HCT116 (cell line): ENCODE measurements at regions not wholly inside any gene's neighbourhood (a gene's known extent, or its start where the extent isn't known, plus 50 kb on each side); places are given as distances from the start of the nearest gene placed in this dataset.

Experiments
- ATAC-seq: fragments of 200-7000 bp; cut with Tn5 transposase; 2 replicates; pipeline ENCODE4 v1.9.1; 2020; ENCODE audit warnings: mild to moderate bottlenecking, moderate library complexity
- BruUV-seq: library from RNA; stranded (reverse); fragments of 400-500 nt; replicated peaks from 2 replicates; lab custom pipeline; 2021; lab: Mats Ljungman, UMichigan
- CTCF ChIA-PET: fragments of 300-600 bp; sonication (Branson Sonifier 250); formaldehyde crosslinking; loops from one replicate; lab custom pipeline; 2021; ENCODE audit warnings: antibody characterized with exemption; lab: Charles Lee
- POLR2A ChIA-PET: fragments of 300-600, 350-600 bp; sonication (Branson Sonifier 250); formaldehyde crosslinking; loops from one replicate; lab custom pipeline; 2021; ENCODE audit warnings: antibody characterized with exemption; lab: Charles Lee
- RAD21 ChIA-PET, 2 experiments: fragments of 300-600 bp; sonication (Branson Sonifier 250); formaldehyde crosslinking; loops; one replicate each; lab custom pipeline; 2023; ENCODE audit warnings: low total read pairs in 2 of 2; ENCODE audit not compliant: uncharacterized antibody in 2 of 2, unreplicated experiment in 2 of 2, low non-redundant PET in 1 of 2; lab: Charles Lee
- DNase-seq: peaks from one replicate; pipeline ENCODE4 v3.0.0-alpha.2; 2010; ENCODE audit warnings: low read depth, low spot score
- H2AFZ ChIP-seq: fragments of 200-600 bp; shearing (Covaris generic), sonication (generic); 2 replicates; pipeline ENCODE4 v1.6.1; 2017; ENCODE audit warnings: low read depth, mixed run types, mixed read lengths, antibody characterized with exemption, low read length; ENCODE audit not compliant: poor library complexity, severe bottlenecking
- H3K27ac ChIP-seq: 2 replicates; pipeline ENCODE4 v1.5.1; 2012; ENCODE audit warnings: low read depth, low read length
- H3K27me3 ChIP-seq: fragments of 200-600 bp; sonication (generic); 2 replicates; pipeline ENCODE4 v1.6.1; 2016; ENCODE audit warnings: mixed run types, low read length, mixed read lengths; ENCODE audit not compliant: insufficient read depth
- H3K36me3 ChIP-seq, 2 experiments: fragments of 200-500 bp in 1 of 2; fragments of 200-600 bp in 1 of 2; sonication (Bioruptor generic) in 1 of 2; sonication (generic) in 1 of 2; 2 replicates each; pipeline versions ENCODE4 v1.5.1 to v1.6.1; 2014 to 2016; ENCODE audit warnings: low read length in 2 of 2, inconsistent platforms in 1 of 2, mixed read lengths in 1 of 2, mixed run types in 1 of 2; ENCODE audit not compliant: insufficient read depth in 2 of 2, control insufficient read depth in 1 of 2
- H3K4me1 ChIP-seq, 2 experiments: fragments of 200-600 bp in 1 of 2; sonication (generic) in 1 of 2; 2 replicates each; pipeline versions ENCODE4 v1.5.1 to v1.6.1; 2012 to 2017; ENCODE audit warnings: low read length in 2 of 2, inconsistent platforms in 1 of 2, mild to moderate bottlenecking in 1 of 2, mixed read lengths in 1 of 2, mixed run types in 1 of 2, moderate library complexity in 1 of 2; ENCODE audit not compliant: insufficient read depth in 2 of 2, control insufficient read depth in 1 of 2
- H3K4me2 ChIP-seq: fragments of 200-600 bp; sonication (generic); 2 replicates; pipeline ENCODE4 v1.6.1; 2017; ENCODE audit warnings: mixed run types, low read length, mixed read lengths
- H3K4me3 ChIP-seq, 2 experiments: fragments of 200-600 bp in 1 of 2; sonication (generic) in 1 of 2; replicated peaks in 1 of 2; 2 replicates each; pipeline ENCODE4 v1.5.1; 2011 to 2016; ENCODE audit warnings: low read length in 2 of 2, control low read depth in 1 of 2, low read depth in 1 of 2, mild to moderate bottlenecking in 1 of 2, mixed read lengths in 1 of 2, mixed run types in 1 of 2
- H3K79me2 ChIP-seq: fragments of 200-600 bp; sonication (generic); 2 replicates; pipeline ENCODE4 v1.6.1; 2017; ENCODE audit warnings: mild to moderate bottlenecking, mixed run types, low read length, moderate library complexity, mixed read lengths; ENCODE audit not compliant: insufficient read depth
- H3K9ac ChIP-seq: fragments of 200-600 bp; sonication (generic); 2 replicates; pipeline ENCODE4 v1.6.1; 2016; ENCODE audit warnings: low read length, mixed read lengths
- H3K9me2 ChIP-seq: fragments of 200-600 bp; sonication (generic), shearing (Covaris generic); 2 replicates; pipeline ENCODE4 v1.6.1; 2017; ENCODE audit warnings: mixed run types, mild to moderate bottlenecking, moderate library complexity; ENCODE audit not compliant: insufficient read depth
- H3K9me3 ChIP-seq, 2 experiments: fragments of 200-500 bp in 1 of 2; fragments of 200-600 bp in 1 of 2; sonication (Bioruptor generic) in 1 of 2; sonication (generic) in 1 of 2; 2 replicates each; pipeline ENCODE4 v1.6.1; 2014 to 2017; ENCODE audit warnings: low read length in 2 of 2, mixed read lengths in 2 of 2, inconsistent platforms in 1 of 2, low read depth in 1 of 2, mild to moderate bottlenecking in 1 of 2, mixed run types in 1 of 2, moderate library complexity in 1 of 2; ENCODE audit not compliant: control insufficient read depth in 1 of 2, insufficient read depth in 1 of 2
- H4K20me1 ChIP-seq: fragments of 200-600 bp; sonication (generic), shearing (Covaris generic); 2 replicates; pipeline ENCODE4 v1.6.1; 2017; ENCODE audit warnings: mixed run types, mild to moderate bottlenecking, moderate library complexity; ENCODE audit not compliant: insufficient read depth
- ATF3 ChIP-seq: IDR thresholded peaks from 2 replicates; pipeline ENCODE4 v1.6.1; 2012
- CBX3 ChIP-seq: IDR thresholded peaks from 2 replicates; pipeline ENCODE4 v1.6.1; 2012; ENCODE audit warnings: low read depth
- CEBPB ChIP-seq: IDR thresholded peaks from 2 replicates; pipeline ENCODE4 v1.6.1; 2012; ENCODE audit warnings: low read depth
- CTCF ChIP-seq, 3 experiments: fragments of 200-600 bp in 1 of 3; sonication (generic) in 1 of 3; IDR thresholded peaks in 2 of 3; conservative IDR thresholded peaks in 1 of 3; 2 replicates each; pipeline ENCODE4 v1.5.1; 2012 to 2017; ENCODE audit warnings: low read depth in 2 of 3, low read length in 2 of 3, antibody characterized with exemption in 1 of 3, borderline replicate concordance in 1 of 3, control low read depth in 1 of 3, mild to moderate bottlenecking in 1 of 3, mixed read lengths in 1 of 3, mixed run types in 1 of 3, moderate library complexity in 1 of 3; ENCODE audit not compliant: insufficient read depth in 1 of 3
- EGR1 ChIP-seq: IDR thresholded peaks from 2 replicates; pipeline ENCODE4 v1.6.1; 2012; ENCODE audit warnings: low read depth
- ELF1 ChIP-seq: IDR thresholded peaks from 2 replicates; pipeline ENCODE4 v1.6.1; 2012; ENCODE audit warnings: low read depth, borderline replicate concordance
- EZH2 ChIP-seq: fragments of 200-600 bp; sonication (generic); IDR thresholded peaks from 2 replicates; pipeline ENCODE4 v1.6.1; 2017; ENCODE audit warnings: antibody characterized with exemption, mixed run types
- FOSL1 ChIP-seq: IDR thresholded peaks from 2 replicates; pipeline ENCODE4 v1.6.1; 2012; ENCODE audit warnings: low read depth
- MAX ChIP-seq: IDR thresholded peaks from 2 replicates; pipeline ENCODE4 v1.6.1; 2012
- POLR2A ChIP-seq: IDR thresholded peaks from 2 replicates; pipeline ENCODE4 v1.7.0; 2011; ENCODE audit warnings: borderline replicate concordance; ENCODE audit not compliant: insufficient read depth, insufficient read length; ENCODE audit errors: extremely low read depth
- POLR2AphosphoS5 ChIP-seq: IDR thresholded peaks from 2 replicates; pipeline ENCODE4 v1.6.1; 2011; ENCODE audit warnings: mild to moderate bottlenecking, low read depth, low read length, moderate library complexity
- RAD21 ChIP-seq: IDR thresholded peaks from 2 replicates; pipeline ENCODE4 v1.6.1; 2012; ENCODE audit warnings: low read depth, mild to moderate bottlenecking
- REST ChIP-seq: IDR thresholded peaks from 2 replicates; pipeline ENCODE4 v1.6.1; 2012; ENCODE audit warnings: low read depth
- SIN3A ChIP-seq: IDR thresholded peaks from 2 replicates; pipeline ENCODE4 v1.6.1; 2012; ENCODE audit warnings: low read depth
- SP1 ChIP-seq: IDR thresholded peaks from 2 replicates; pipeline ENCODE4 v1.6.1; 2012; ENCODE audit warnings: low read depth
- YY1 ChIP-seq: IDR thresholded peaks from 2 replicates; pipeline ENCODE4 v1.6.1; 2011; ENCODE audit warnings: low read length, low read depth, moderate library complexity, mild to moderate bottlenecking; ENCODE audit not compliant: insufficient replicate concordance; ENCODE audit errors: extremely low read depth
- ZBTB33 ChIP-seq: IDR thresholded peaks from 2 replicates; pipeline ENCODE4 v1.6.1; 2011; ENCODE audit warnings: mild to moderate bottlenecking, low read length, moderate library complexity; ENCODE audit not compliant: insufficient replicate concordance; ENCODE audit errors: extremely low read depth
- ZFX ChIP-seq: fragments of 450-650 bp; IDR thresholded peaks from 2 replicates; pipeline ENCODE4 v1.6.1; 2017
- intact Hi-C: fragments of 100-400 bp; cut with micrococcal nuclease; formaldehyde crosslinking; loops from 2 replicates; pipeline ENCODE4 v1.10.0; 2022

- POLR2A ChIA-PET = no interaction called here
- RAD21 ChIA-PET = no interaction called here
- H3K4me2 ChIP-seq = no peak overlapping the region
- CTCF ChIA-PET = no interaction called here
- H3K9me3 ChIP-seq = no peaks in the 10 kb centered on the region
- no peaks in the 10 kb centered on the region for H4K20me1 ChIP-seq
- H2AFZ ChIP-seq = no peak overlapping the region
- no TSS peak for BruUV-seq
- no peaks in the 10 kb centered on the region for H3K9me2 ChIP-seq
- ATAC-seq = no peak
- intact Hi-C loops = no loop called here
- H3K27me3 ChIP-seq = peaks cover 5% of the 10 kb centered on the region; the same call in 1 of the 2 replicates
- no peak overlapping the region for H3K4me3 ChIP-seq
- H3K79me2 ChIP-seq = no peaks in the 10 kb centered on the region
- H3K4me1 ChIP-seq = no peaks in the 10 kb centered on the region
- TF ChIP-seq ZBTB33 = no peak
- TF ChIP-seq ELF1 = no peak
- TF ChIP-seq MAX = no peak
- TF ChIP-seq ATF3 = no peak
- no peak for TF ChIP-seq YY1
- no peak for TF ChIP-seq ZFX
- no peak for TF ChIP-seq POLR2A
- no peak for TF ChIP-seq RAD21
- TF ChIP-seq POLR2AphosphoS5 = no peak
- TF ChIP-seq CTCF (IDR thresholded peaks at IDR 0.05 in 2 of 3, conservative IDR thresholded peaks at IDR 0.05 in 1 of 3; ENCODE audit: borderline replicate concordance in 1 of 3, insufficient read depth in 1 of 3, low read depth in 2 of 3, low read length in 2 of 3) = no peak
- no peak for TF ChIP-seq EZH2
- no peak for TF ChIP-seq REST
- no peak for TF ChIP-seq SIN3A
- no peak for TF ChIP-seq CBX3
- TF ChIP-seq FOSL1 = no peak
- TF ChIP-seq CEBPB = no peak
- no peak for TF ChIP-seq SP1
- TF ChIP-seq EGR1 = no peak
- TF ChIP-seq, all 23 proteins: peak for 0
- H3K27ac ChIP-seq = no peak overlapping the region
- no peaks in the 10 kb centered on the region for H3K36me3 ChIP-seq
- H3K9ac ChIP-seq = no peak overlapping the region
- no peak for DNase-seq
Measured at GRCh38 chr3:18544146-18544545, 119.0 kb upstream of the SATB1 start.
